Testis (tissue), 2 donors: ENCODE measurements at regions not wholly inside any gene's neighbourhood (a gene's known extent, or its start where the extent isn't known, plus 50 kb on each side); places are given as distances from the start of the nearest gene placed in this dataset.

ENCODE experiments used
- DNase-seq: peaks from one replicate; pipeline ENCODE4 v3.0.0-alpha.2; 2019
- H3K27ac ChIP-seq, 2 donors: fragments of 200-600 bp; sonication (generic); one replicate each; pipeline ENCODE4 v1.5.1; 2019
- H3K27me3 ChIP-seq: fragments of 200-600 bp; sonication (generic); one replicate; pipeline ENCODE4 v1.5.1; 2019
- H3K36me3 ChIP-seq: fragments of 200-600 bp; sonication (generic); one replicate; pipeline ENCODE4 v1.5.1; 2017; ENCODE audit warnings: low read depth; ENCODE audit errors: missing control alignments
- H3K4me1 ChIP-seq: fragments of 200-600 bp; sonication (generic); one replicate; pipeline ENCODE4 v1.5.1; 2019
- H3K4me3 ChIP-seq, 2 donors: fragments of 200-600 bp; sonication (generic); one replicate each; pipeline ENCODE4 v1.5.1; 2017 to 2019
- H3K9me3 ChIP-seq: fragments of 200-600 bp; sonication (generic); one replicate; pipeline ENCODE4 v1.5.1; 2017
- POLR2A ChIP-seq: fragments of 450-650 bp; IDR thresholded peaks from one replicate; pipeline ENCODE4 v1.6.1; 2017; ENCODE audit warnings: antibody characterized with exemption, mild to moderate bottlenecking, moderate library complexity
- WGBS, 2 donors: methylation state at CpG; one replicate each; pipeline ENCODE4 v1.1.5; 2018; 5-methylcytosine and 5-hydroxymethylcytosine counted together
- intact Hi-C: fragments of 100-400 bp; cut with DNase I; formaldehyde crosslinking; loops from one replicate; pipeline ENCODE4 v1.15.1; 2023; ENCODE audit warnings: low total_unique reads
- TF ChIP-seq, protein P1 (sequence below), 3 experiments: fragments of 450-650 bp in 2 of 3; fragments of 200-600 bp in 1 of 3; sonication (generic) in 1 of 3; IDR thresholded peaks; one replicate each; pipeline ENCODE4 v1.5.1; 2016 to 2019; ENCODE audit warnings: antibody characterized with exemption in 3 of 3, mild to moderate bottlenecking in 2 of 3, moderate library complexity in 1 of 3

DNA sequence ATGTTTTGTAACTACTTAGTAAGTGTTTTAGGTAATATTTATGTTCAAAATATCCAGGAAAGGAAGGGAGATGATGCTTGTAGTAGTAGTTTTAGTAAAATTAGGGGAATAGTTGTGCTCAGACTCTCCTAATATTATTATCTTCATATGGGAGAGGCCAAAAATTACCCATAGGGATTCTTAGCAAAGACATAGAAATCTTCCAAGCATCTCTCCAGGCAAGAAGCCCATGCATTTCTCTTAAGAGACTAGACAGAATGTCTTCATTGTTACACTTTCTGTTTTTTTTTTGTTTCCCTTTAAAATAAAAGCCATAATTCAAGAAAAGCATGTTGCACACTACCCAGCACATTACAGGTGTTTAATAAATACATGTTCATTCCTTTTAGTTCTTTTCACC is 180.6 kb downstream of the CYB561 start:
- DNase-seq = no peak
- TF ChIP-seq, protein P1, sequence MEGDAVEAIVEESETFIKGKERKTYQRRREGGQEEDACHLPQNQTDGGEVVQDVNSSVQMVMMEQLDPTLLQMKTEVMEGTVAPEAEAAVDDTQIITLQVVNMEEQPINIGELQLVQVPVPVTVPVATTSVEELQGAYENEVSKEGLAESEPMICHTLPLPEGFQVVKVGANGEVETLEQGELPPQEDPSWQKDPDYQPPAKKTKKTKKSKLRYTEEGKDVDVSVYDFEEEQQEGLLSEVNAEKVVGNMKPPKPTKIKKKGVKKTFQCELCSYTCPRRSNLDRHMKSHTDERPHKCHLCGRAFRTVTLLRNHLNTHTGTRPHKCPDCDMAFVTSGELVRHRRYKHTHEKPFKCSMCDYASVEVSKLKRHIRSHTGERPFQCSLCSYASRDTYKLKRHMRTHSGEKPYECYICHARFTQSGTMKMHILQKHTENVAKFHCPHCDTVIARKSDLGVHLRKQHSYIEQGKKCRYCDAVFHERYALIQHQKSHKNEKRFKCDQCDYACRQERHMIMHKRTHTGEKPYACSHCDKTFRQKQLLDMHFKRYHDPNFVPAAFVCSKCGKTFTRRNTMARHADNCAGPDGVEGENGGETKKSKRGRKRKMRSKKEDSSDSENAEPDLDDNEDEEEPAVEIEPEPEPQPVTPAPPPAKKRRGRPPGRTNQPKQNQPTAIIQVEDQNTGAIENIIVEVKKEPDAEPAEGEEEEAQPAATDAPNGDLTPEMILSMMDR (IDR thresholded peaks at IDR 0.05) = no peak
- TF ChIP-seq POLR2A = no peak
- Histone ChIP-seq H3K4me1 (no peaks in the 10 kb centered on the region), H3K27me3 (no peaks in the 10 kb centered on the region), H3K4me3 (no peak overlapping the region), H3K9me3 (no peaks in the 10 kb centered on the region), H3K36me3 (no peaks in the 10 kb centered on the region), H3K27ac (no peak overlapping the region)
- intact Hi-C loops = no loop called here

DNA sequence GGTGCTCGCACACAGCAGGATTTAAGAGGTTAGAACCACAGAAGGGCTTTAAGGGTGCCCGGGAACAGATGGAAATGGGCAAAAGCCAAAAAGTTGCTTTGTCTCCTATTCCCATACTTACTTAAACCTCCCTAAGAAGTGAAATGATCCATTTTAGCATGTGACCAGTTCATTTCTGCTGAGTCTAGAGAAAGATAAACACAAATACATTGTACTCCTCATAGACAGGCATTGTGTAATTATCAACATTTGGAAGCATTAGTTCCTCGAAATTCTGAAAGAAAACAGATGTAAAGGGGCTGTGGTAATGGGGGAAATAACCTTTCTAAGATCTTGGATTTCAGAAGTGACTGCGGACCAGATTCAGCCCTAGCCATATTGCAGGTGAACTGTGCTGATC is 178.3 kb downstream of the CYB561 start:
- no peak for DNase-seq
- TF ChIP-seq, protein P1 (IDR thresholded peaks at IDR 0.05) = no peak
- whole genome bisulfite sequencing, 2 donors = 83 to 88% methylated on average over 4 of the region's 4 CpGs
- Histone ChIP-seq H3K27ac (no peak overlapping the region), H3K27me3 (no peaks in the 10 kb centered on the region), H3K9me3 (no peaks in the 10 kb centered on the region), H3K36me3 (no peaks in the 10 kb centered on the region), H3K4me1 (no peaks in the 10 kb centered on the region), H3K4me3 (no peak overlapping the region)
- intact Hi-C loops = no loop called here

DNA sequence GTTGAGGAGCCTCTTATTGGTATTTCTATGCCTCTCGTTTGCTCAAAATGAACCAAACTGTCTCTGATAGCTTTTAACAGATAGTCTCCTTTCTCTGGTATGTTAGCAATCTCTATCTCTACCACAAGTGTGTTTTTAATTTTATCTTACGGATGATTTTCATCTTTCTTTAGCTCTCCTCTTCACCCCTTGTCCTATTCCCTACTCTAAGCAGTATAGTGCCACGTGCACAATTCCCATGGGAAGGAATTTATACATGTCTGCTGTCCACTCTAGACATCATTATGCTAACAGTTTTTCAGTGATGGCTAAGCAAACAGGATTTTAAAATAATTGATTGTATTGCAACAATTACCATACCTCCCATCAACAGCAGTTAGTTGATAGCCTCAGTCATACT is 177.3 kb downstream of the CYB561 start:
- intact Hi-C loops = no loop called here
- no peak overlapping the region for H3K4me3 ChIP-seq
- H3K4me1 ChIP-seq = no peaks in the 10 kb centered on the region
- no peaks in the 10 kb centered on the region for H3K27me3 ChIP-seq
- TF ChIP-seq, protein P1 (IDR thresholded peaks at IDR 0.05) = no peak
- no peak for TF ChIP-seq POLR2A
- no peaks in the 10 kb centered on the region for H3K36me3 ChIP-seq
- H3K9me3 ChIP-seq = no peaks in the 10 kb centered on the region
- 83 to 88% methylated on average over 3 of the region's 3 CpGs for WGBS, 2 donors
- H3K27ac ChIP-seq = no peak overlapping the region
- no peak for DNase-seq

DNA sequence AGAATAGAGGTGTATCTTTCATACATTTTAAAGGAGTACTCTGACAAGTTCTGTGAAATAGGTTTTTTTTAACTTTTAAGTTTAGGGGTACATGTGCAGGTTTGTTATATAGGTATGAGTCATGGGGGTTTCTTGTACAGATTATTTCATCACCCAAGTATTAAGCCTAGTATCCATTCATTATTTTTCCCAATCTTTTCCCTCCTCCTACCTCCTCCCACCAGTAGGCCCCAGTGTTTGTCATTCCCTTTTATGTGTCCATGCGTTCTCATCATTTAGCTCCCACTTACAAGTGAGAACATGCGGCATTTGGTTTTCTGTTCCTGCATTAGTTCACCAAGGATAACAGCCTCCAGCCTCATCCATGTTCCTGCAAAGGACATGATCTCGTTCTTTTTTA is 175.5 kb downstream of the CYB561 start:
- Histone ChIP-seq H3K9me3 (no peaks in the 10 kb centered on the region), H3K27ac (no peak overlapping the region), H3K4me3 (no peak overlapping the region), H3K4me1 (no peaks in the 10 kb centered on the region), H3K36me3 (no peaks in the 10 kb centered on the region), H3K27me3 (no peaks in the 10 kb centered on the region)
- no peak for TF ChIP-seq POLR2A
- TF ChIP-seq, protein P1 (IDR thresholded peaks at IDR 0.05) = no peak
- intact Hi-C loops = no loop called here
- no peak for DNase-seq
- 87 to 92% methylated on average over 3 of the region's 3 CpGs for WGBS, 2 donors

DNA sequence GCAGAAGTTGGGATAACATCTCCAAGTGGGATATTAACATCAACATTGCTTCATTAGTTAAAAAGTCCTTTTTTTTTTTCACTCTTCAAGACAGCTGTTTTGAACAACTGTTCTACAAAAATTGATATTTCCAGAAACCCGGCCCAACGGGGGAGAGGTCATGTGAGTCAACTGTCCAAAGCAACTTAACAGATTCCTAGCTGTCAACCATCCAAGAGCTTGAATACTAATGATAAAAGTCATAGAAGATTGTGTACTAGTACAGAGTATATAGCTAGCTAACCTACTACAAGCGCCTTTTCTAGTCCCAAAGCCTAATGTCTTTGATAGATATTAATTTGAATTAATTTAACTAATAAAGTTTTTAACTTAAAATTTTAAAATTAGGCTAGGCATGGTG is 172.0 kb downstream of the CYB561 start:
- Histone ChIP-seq H3K36me3 (no peaks in the 10 kb centered on the region), H3K27ac (no peak overlapping the region), H3K9me3 (no peaks in the 10 kb centered on the region), H3K4me3 (no peak overlapping the region), H3K27me3 (no peaks in the 10 kb centered on the region), H3K4me1 (no peaks in the 10 kb centered on the region)
- intact Hi-C loops = no loop called here
- no peak for DNase-seq
- 52 to 64% methylated on average over 3 of the region's 3 CpGs for WGBS, 2 donors
- TF ChIP-seq, protein P1 (IDR thresholded peaks at IDR 0.05) = no peak
- no peak for TF ChIP-seq POLR2A
